GM12801 (cell line): ENCODE measurements at regions not wholly inside any gene's neighbourhood (a gene's known extent, or its start where the extent isn't known, plus 50 kb on each side); places are given as distances from the start of the nearest gene placed in this dataset.

Experiments
- TF ChIP-seq, protein P1 (sequence below): IDR thresholded peaks from one replicate; pipeline ENCODE4 v1.5.1; 2011; ENCODE audit warnings: control low read depth; ENCODE audit not compliant: insufficient read length; ENCODE audit errors: extremely low read depth

DNA sequence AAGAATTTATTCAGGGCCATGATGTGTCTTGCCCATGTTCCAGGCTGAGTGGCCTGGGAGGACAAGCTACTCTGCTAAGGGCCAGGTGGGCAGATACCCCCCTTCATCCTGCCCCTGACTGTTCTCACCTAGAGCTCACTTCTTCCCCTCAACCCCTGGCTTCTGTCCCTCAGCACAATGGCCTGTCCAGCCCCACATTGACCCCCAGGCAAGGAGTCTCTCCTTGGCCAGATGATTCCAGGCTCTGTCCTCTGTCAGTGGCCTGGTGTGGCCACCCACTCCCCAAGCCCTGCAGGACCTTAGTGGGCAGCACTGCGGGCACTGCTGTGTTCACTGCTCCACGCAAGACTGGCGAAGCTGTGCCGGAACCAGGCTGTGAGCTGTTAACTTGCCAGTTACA is 460.0 kb downstream of the MATN1 start:
- TF ChIP-seq, protein P1, sequence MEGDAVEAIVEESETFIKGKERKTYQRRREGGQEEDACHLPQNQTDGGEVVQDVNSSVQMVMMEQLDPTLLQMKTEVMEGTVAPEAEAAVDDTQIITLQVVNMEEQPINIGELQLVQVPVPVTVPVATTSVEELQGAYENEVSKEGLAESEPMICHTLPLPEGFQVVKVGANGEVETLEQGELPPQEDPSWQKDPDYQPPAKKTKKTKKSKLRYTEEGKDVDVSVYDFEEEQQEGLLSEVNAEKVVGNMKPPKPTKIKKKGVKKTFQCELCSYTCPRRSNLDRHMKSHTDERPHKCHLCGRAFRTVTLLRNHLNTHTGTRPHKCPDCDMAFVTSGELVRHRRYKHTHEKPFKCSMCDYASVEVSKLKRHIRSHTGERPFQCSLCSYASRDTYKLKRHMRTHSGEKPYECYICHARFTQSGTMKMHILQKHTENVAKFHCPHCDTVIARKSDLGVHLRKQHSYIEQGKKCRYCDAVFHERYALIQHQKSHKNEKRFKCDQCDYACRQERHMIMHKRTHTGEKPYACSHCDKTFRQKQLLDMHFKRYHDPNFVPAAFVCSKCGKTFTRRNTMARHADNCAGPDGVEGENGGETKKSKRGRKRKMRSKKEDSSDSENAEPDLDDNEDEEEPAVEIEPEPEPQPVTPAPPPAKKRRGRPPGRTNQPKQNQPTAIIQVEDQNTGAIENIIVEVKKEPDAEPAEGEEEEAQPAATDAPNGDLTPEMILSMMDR, result no peak

- TF ChIP-seq, protein P1, result no peak
Measured at GRCh38 chr1:30262158-30262557, 461.2 kb downstream of the MATN1 start.

- TF ChIP-seq, protein P1, result no peak
Measured at GRCh38 chr1:30260318-30260717, 463.1 kb downstream of the MATN1 start.

DNA sequence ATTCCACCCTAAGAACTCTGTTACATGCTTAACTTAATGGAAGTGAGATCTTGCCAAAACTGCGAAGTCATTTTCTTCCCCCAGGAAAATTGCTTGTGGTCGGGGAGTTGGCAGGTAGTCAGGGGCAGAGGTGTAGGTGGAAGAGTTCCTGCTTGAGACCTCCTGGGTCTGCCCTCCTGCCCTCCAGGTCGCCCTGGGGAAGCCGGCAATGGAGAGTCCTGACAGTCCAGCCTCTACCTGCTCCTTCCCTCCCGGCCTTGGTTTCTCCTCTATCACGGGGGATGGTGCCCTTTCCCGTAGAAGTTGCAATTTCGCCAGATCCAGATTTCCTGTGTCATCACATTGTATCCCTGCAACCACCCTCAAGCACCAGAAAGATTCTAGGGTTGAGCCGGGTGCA is 463.8 kb downstream of the MATN1 start:
- TF ChIP-seq, protein P1, result no peak

DNA sequence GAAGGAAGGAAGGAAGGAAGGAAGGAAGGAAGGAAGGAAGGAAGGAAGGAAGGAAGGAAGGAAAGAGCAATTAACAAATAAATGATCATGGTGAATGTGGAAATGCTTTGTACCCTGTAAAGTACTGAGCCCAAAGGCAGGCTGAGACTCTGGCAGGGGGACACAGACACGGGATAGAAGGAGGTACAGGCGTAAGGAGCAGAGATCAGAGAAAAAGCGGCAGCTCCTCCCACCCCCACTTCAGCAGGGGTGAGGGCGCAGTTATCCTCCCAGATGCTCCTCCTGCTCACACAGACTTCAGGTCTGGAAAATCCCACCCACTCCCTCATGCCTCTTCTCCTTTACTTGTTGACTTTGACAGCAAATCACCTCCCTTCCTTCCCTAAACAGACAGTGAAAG is 464.5 kb downstream of the MATN1 start:
- TF ChIP-seq, protein P1, result no peak

DNA sequence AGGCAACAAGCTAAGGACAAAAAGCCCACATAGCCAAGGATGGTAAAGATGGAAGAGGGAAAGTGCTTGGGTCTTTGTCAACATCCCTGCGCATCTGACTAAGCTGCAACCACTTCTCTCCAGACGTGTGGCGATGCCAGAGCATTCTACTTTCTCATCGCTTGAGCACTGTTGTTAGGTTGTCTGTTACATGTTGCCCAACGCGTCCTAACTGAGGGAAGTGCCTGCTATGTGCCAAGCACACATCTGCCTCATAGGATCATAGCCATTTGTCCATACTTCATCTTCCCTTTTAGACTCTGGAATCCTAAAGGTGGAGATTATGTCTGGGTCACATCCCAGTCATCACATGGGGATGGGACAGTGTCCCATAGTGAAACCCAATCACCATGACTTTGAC is 464.9 kb downstream of the MATN1 start:
- TF ChIP-seq, protein P1, result no peak

DNA sequence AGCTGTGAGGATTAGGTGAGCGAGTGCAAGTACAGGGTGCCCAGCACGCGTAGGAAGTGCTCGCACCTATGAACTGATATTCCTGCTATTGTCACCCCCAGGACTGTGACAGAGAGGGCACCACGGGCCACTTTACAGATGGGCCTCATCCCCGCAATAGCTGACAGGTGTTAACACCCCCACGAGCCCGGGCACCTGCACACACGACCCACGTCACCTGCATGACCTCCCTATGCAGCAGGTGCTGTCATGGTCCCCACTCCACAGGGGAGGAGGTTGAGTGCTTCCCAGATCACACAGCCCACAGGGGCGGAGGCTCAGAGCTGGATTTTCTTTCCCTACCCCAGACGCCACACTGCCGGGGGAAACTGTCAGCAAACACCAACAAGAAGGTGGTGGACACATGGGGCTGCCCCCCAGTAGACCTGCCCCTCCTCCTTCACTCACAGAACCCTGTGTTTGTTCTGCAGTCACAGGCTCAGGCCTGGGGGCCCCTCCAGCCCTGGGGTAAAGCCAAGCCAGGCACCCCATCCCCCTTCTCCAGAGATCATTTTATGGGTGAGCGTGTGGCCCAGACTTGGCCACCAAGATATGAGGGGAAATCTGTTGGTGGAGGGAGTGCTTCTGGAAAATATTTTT is 465.5 kb downstream of the MATN1 start:
- TF ChIP-seq, protein P1, result no peak
